Adrenal gland (tissue), 5 donors: ENCODE measurements at regions not wholly inside any gene's neighbourhood (a gene's known extent, or its start where the extent isn't known, plus 50 kb on each side); places are given as distances from the start of the nearest gene placed in this dataset.

Experiments
- POLR2A ChIP-seq, 2 donors: fragments of 450-650 bp; IDR thresholded peaks; one replicate each; pipeline ENCODE4 v1.6.1; 2017; ENCODE audit warnings: antibody characterized with exemption in 2 of 2, mild to moderate bottlenecking in 2 of 2, moderate library complexity in 1 of 2
- TF ChIP-seq, protein P1 (sequence below), 6 experiments: fragments of 450-650 bp in 4 of 6; fragments of 200-600 bp in 2 of 6; sonication (generic) in 1 of 6; IDR thresholded peaks; 1 replicate in 5 of 6; 2 replicates in 1 of 6; pipeline versions ENCODE4 v1.5.1 to v1.8.0; 2016 to 2021; ENCODE audit warnings: antibody characterized with exemption in 6 of 6, mild to moderate bottlenecking in 2 of 6, moderate library complexity in 1 of 6
- donor health status: DM: no; HTN: no; CAD: no.

DNA sequence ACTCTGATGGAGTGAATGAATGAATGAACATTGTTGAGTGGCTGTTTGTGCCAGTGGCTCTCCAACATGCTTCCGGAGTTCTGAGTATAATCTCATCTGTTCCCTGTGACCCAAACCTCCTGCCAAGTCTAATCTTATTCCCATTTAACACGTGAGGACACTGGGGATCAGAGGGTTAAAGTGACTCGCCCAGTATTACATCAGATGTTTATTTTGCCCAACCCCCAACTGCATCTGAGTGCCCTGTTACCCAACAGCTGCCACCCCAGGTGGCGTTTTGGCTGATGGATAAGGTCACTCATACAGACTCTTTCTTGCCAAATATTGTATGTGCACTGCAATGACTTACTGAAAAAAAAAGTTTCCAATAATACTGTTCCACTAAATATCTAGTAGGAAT is 210.9 kb downstream of the EXOC5 start:
- TF ChIP-seq, protein P1, sequence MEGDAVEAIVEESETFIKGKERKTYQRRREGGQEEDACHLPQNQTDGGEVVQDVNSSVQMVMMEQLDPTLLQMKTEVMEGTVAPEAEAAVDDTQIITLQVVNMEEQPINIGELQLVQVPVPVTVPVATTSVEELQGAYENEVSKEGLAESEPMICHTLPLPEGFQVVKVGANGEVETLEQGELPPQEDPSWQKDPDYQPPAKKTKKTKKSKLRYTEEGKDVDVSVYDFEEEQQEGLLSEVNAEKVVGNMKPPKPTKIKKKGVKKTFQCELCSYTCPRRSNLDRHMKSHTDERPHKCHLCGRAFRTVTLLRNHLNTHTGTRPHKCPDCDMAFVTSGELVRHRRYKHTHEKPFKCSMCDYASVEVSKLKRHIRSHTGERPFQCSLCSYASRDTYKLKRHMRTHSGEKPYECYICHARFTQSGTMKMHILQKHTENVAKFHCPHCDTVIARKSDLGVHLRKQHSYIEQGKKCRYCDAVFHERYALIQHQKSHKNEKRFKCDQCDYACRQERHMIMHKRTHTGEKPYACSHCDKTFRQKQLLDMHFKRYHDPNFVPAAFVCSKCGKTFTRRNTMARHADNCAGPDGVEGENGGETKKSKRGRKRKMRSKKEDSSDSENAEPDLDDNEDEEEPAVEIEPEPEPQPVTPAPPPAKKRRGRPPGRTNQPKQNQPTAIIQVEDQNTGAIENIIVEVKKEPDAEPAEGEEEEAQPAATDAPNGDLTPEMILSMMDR (IDR thresholded peaks at IDR 0.05) = no peak
- TF ChIP-seq POLR2A (IDR thresholded peaks at IDR 0.05) = no peak
